ENCODE measurements at regions not wholly inside any gene's neighbourhood (a gene's known extent, or its start where the extent isn't known, plus 50 kb on each side); places are given as distances from the start of the nearest gene placed in this dataset.

DNA sequence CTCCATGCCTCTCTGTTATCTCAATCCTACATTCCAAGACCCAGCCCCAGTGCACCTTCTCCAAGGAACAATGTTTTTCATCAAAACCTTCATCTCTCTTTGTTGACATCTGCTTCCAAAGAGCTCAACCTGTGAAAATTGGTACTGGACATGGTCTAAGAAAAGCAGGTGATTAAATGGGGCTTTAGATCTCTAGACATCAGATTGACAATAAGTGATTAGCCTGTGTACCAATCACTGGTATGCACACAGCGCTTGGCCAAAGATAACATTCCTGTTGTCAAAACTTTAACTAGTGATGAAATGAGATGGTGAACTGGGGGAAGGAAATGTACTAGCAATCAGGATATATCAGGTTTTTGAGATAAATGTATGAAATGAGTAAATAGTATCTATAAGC lies 183.3 kb downstream of the TDRD15 start:
- no peak overlapping the region for H3K27ac ChIP-seq

GRCh38 chr2:21310493-21310892 lies 186.7 kb downstream of the TDRD15 start:
- Histone ChIP-seq H3K9me3 (replicated peaks) (no peaks in the 10 kb centered on the region), H3K27ac (no peak overlapping the region), H3K27me3 (replicated peaks) (no peaks in the 10 kb centered on the region), H3K4me3 (no peak overlapping the region), H3K36me3 (no peaks in the 10 kb centered on the region), H3K4me1 (replicated peaks) (no peaks in the 10 kb centered on the region)
- no peak for DNase-seq (ENCODE audit: low read depth in 1 of 2, low spot score in 2 of 2)

More for the DNA sequence above, 183.3 kb downstream of the TDRD15 start:
- Histone ChIP-seq H3K27me3 (replicated peaks) (no peaks in the 10 kb centered on the region), H3K9me3 (replicated peaks) (no peaks in the 10 kb centered on the region), H3K4me1 (replicated peaks) (peaks cover 7% of the 10 kb centered on the region; the same call in 1 of the 2 replicates), H3K36me3 (no peaks in the 10 kb centered on the region), H3K4me3 (no peak overlapping the region)
- no peak for DNase-seq (ENCODE audit: low read depth in 1 of 2, low spot score in 2 of 2)

- no peaks in the 10 kb centered on the region for H3K9me3 ChIP-seq (replicated peaks)
- H3K4me1 ChIP-seq (replicated peaks), result no peaks in the 10 kb centered on the region
- no peak for DNase-seq (ENCODE audit: low read depth in 1 of 2, low spot score in 2 of 2)
- H3K36me3 ChIP-seq, result no peaks in the 10 kb centered on the region
- H3K4me3 ChIP-seq, result no peak overlapping the region
- H3K27ac ChIP-seq, result no peak overlapping the region
- H3K27me3 ChIP-seq (replicated peaks), result no peaks in the 10 kb centered on the region
Observed at GRCh38 chr2:21314322-21314835, 190.6 kb downstream of the TDRD15 start.

DNA sequence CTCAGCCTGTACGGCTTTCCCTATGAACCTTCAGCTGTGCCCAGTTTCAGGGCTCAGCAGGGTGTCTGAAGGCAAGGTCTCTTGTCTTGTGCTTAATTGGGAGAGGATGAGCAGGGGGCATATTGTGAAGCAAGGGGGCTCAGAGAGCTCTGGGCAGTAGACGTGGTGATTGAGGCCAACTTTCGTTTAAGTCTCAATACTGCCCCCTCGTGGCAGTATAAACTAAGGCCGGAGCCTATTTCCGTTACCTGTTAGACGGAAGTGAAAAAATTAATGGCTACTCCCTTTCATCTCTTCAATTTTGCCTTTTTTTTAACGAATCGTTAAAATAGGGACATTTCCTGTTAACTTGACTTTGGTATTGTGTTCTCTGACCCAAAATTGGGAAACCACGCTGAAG lies 193.4 kb downstream of the TDRD15 start:
- Histone ChIP-seq H3K27ac (no peak overlapping the region), H3K9me3 (replicated peaks) (no peaks in the 10 kb centered on the region), H3K4me1 (replicated peaks) (no peaks in the 10 kb centered on the region), H3K36me3 (no peaks in the 10 kb centered on the region), H3K4me3 (no peak overlapping the region), H3K27me3 (replicated peaks) (no peaks in the 10 kb centered on the region)
- DNase-seq (ENCODE audit: low read depth in 1 of 2, low spot score in 2 of 2), result peak in 1 of 2 experiments; percentile 14

DNA sequence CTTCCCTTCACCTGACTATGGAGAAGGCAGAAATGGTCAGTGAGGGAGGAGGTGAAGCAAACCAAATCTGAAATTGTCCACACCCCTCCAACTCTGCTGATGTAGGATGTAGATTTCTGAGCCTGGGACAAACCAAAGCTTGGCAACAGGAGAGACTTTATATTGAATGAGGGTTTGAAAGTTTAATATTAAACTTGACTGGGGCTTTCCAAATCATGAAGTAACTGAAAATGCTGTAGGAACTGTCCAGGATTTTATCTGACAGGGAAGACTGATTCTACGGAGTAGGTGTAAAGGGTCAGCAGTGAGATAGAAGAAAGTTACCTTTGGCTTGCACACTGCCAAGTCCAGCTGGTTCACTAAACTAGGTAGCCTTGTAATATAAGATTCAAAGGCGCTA lies 194.5 kb downstream of the TDRD15 start:
- no peak for DNase-seq (ENCODE audit: low read depth in 1 of 2, low spot score in 2 of 2)
- no peaks in the 10 kb centered on the region for H3K9me3 ChIP-seq (replicated peaks)
- no peaks in the 10 kb centered on the region for H3K4me1 ChIP-seq (replicated peaks)
- no peaks in the 10 kb centered on the region for H3K27me3 ChIP-seq (replicated peaks)
- H3K36me3 ChIP-seq, result no peaks in the 10 kb centered on the region
- H3K27ac ChIP-seq, result no peak overlapping the region
- no peak overlapping the region for H3K4me3 ChIP-seq

- Histone ChIP-seq H3K9me3 (replicated peaks) (no peaks in the 10 kb centered on the region; the same call in 1 of the 2 replicates), H3K36me3 (no peaks in the 10 kb centered on the region), H3K27me3 (replicated peaks) (no peaks in the 10 kb centered on the region), H3K4me1 (replicated peaks) (no peaks in the 10 kb centered on the region), H3K4me3 (no peak overlapping the region), H3K27ac (no peak overlapping the region)
- no peak for DNase-seq (ENCODE audit: low read depth in 1 of 2, low spot score in 2 of 2)
Observed at GRCh38 chr2:21326152-21326551, 202.4 kb downstream of the TDRD15 start.

- DNase-seq (ENCODE audit: low read depth in 1 of 2, low spot score in 2 of 2), result no peak
- Histone ChIP-seq H3K4me1 (replicated peaks) (no peaks in the 10 kb centered on the region), H3K4me3 (no peak overlapping the region), H3K9me3 (replicated peaks) (no peaks in the 10 kb centered on the region; the same call in 1 of the 2 replicates), H3K27me3 (replicated peaks) (no peaks in the 10 kb centered on the region), H3K36me3 (no peaks in the 10 kb centered on the region), H3K27ac (no peak overlapping the region)
Observed at GRCh38 chr2:21328177-21328576, 204.4 kb downstream of the TDRD15 start.

DNA sequence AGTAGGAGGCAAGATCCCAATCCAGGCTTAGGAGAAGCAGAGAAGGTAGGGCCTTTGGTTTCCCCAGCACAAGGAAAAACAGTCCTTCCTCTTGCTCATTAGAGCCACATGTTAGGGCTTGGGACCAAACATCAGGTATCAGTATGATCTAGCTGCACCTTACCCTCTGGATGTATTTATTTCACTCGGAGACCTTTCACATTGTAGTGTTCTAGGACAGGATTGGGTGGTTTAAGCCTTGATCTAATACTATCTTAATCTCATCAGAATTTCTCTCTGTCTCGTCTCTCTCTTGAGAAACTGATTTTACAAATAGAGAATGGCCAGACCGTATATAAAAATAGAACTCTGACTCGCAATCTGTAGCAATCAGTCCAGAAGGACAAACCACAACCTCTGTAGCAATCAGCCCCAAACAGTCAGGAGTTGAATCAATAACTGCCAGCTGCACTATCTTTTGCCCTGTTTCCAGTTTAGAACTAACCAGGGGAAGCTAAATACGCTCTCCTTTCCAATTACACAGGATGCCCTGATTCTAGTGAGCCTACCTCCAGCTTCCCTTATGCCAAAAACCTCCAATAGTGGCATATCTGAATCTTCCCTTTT lies 207.1 kb downstream of the TDRD15 start:
- Histone ChIP-seq H3K27ac (no peak overlapping the region), H3K4me3 (no peak overlapping the region), H3K4me1 (replicated peaks) (no peaks in the 10 kb centered on the region), H3K9me3 (replicated peaks) (no peaks in the 10 kb centered on the region; the same call in 1 of the 2 replicates), H3K36me3 (no peaks in the 10 kb centered on the region), H3K27me3 (replicated peaks) (no peaks in the 10 kb centered on the region)
- no peak for DNase-seq (ENCODE audit: low read depth in 1 of 2, low spot score in 2 of 2)

DNA sequence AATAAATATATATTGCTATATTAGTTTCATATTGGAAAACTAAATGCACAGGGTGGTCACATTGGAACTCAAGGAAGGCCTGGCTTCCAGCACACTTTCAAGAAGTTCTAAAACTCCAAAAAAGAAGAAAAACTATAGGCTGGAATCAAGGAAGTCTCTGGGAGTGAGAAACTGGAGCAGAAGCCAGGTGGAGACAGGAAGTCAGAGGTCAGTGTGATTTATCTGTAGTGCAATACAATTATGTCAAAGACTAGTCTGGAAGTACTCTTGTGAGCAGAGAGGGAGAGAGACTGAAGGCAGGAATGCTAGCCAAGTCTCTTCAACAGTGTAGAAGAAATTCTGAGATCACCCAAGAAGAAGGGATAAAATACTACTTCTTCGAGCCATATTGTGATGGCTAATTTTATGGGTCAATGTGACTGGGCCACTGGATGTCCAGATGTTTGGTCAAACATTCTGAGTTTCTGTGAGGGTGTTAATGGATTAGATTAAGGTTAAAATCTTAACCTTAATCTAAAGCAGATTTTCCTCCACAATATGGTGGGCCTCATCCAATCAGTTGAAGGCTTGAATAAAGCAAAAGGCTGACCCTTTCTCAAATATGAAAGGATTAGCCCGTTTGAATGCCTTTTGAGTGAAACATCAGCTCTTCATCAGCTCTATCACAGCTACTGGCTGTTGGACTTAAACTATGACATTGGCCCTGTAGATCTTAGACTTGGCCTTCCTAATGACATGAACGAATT lies 208.0 kb downstream of the TDRD15 start:
- H3K27me3 ChIP-seq (replicated peaks), result no peaks in the 10 kb centered on the region
- no peak for DNase-seq (ENCODE audit: low read depth in 1 of 2, low spot score in 2 of 2)

DNA sequence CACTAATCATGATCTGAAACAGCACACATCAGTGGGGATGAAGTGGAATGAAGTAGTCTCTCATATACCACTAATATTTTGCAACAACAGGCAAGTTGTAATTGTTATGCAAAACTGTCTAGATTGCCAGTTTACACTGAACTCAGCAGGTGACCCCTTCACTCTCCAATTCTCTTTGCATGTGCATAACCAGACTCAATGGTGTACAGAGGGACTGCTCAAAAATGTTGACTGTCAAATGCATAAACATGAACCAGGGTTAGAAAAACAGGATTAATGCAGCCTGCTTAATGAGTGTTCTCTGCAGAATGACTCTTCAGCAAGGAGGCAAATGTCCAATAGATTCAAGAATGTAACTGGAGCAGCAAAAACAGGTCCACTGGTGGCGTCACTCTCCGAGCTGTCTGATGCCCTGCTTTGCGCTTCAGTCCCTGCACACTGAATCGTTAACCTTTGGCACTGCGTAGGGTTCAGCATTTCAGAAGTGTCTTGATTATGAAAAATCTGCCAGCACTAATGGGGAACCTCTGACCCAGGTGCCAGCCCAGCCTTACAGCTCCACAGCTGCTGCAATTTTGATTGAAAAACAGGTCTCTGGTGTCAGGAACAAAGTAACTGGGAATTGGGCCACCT lies 209.3 kb downstream of the TDRD15 start:
- no peak for DNase-seq (ENCODE audit: low read depth in 1 of 2, low spot score in 2 of 2)
- Histone ChIP-seq H3K4me3 (no peak overlapping the region), H3K4me1 (replicated peaks) (no peaks in the 10 kb centered on the region), H3K27ac (no peak overlapping the region), H3K9me3 (replicated peaks) (no peaks in the 10 kb centered on the region; the same call in 1 of the 2 replicates), H3K36me3 (no peaks in the 10 kb centered on the region), H3K27me3 (replicated peaks) (no peaks in the 10 kb centered on the region)

More for the DNA sequence above, 208.0 kb downstream of the TDRD15 start:
- Histone ChIP-seq H3K36me3 (no peaks in the 10 kb centered on the region), H3K4me3 (no peak overlapping the region), H3K4me1 (replicated peaks) (no peaks in the 10 kb centered on the region), H3K27ac (no peak overlapping the region), H3K9me3 (replicated peaks) (no peaks in the 10 kb centered on the region; the same call in 1 of the 2 replicates)

DNA sequence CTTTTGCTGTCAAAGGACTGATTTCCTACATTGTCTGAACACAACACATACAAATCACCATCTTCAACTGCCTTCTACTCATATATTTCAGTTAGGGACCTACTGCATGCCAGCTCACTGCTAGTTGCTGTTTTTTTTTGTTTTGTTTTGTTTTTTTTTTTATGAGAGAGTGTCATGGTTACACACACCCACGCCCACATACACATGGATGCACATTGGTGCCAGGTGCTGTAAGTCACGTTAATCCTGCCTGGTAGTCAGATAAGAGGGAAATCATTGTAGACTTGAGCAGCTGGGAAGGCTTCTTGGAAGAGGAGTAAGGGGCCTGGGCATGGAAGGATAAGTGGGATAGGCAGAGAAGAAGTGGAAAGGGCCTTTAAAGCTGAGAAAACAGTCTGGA lies 209.9 kb downstream of the TDRD15 start:
- no peaks in the 10 kb centered on the region; the same call in 1 of the 2 replicates for H3K9me3 ChIP-seq (replicated peaks)
- H3K36me3 ChIP-seq, result no peaks in the 10 kb centered on the region
- H3K27me3 ChIP-seq (replicated peaks), result no peaks in the 10 kb centered on the region
- H3K27ac ChIP-seq, result no peak overlapping the region
- H3K4me3 ChIP-seq, result no peak overlapping the region
- no peak for DNase-seq (ENCODE audit: low read depth in 1 of 2, low spot score in 2 of 2)
- H3K4me1 ChIP-seq (replicated peaks), result no peaks in the 10 kb centered on the region

DNA sequence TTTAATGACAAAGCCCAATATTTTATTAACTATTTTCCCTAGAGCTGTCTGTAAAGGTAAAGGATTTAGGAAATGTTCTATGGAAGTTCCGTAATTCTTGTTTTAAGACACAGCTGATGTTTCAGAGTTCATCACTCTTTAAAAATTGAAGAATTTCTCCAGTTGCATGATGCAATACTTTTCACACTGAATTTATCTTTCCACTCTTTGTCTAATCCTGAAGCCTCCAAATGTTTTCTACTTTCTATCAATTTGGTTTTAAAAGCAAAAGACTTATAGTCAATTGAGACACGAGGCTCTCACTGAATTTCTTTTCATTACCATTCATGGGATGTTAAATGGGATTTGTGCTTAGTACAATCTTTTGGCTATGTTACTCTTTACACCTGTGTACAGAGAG lies 223.2 kb downstream of the TDRD15 start:
- Histone ChIP-seq H3K9me3 (replicated peaks) (no peaks in the 10 kb centered on the region), H3K36me3 (no peaks in the 10 kb centered on the region), H3K27me3 (replicated peaks) (no peaks in the 10 kb centered on the region), H3K27ac (no peak overlapping the region), H3K4me1 (replicated peaks) (no peaks in the 10 kb centered on the region), H3K4me3 (no peak overlapping the region)
- no peak for DNase-seq (ENCODE audit: low read depth in 1 of 2, low spot score in 2 of 2)

DNA sequence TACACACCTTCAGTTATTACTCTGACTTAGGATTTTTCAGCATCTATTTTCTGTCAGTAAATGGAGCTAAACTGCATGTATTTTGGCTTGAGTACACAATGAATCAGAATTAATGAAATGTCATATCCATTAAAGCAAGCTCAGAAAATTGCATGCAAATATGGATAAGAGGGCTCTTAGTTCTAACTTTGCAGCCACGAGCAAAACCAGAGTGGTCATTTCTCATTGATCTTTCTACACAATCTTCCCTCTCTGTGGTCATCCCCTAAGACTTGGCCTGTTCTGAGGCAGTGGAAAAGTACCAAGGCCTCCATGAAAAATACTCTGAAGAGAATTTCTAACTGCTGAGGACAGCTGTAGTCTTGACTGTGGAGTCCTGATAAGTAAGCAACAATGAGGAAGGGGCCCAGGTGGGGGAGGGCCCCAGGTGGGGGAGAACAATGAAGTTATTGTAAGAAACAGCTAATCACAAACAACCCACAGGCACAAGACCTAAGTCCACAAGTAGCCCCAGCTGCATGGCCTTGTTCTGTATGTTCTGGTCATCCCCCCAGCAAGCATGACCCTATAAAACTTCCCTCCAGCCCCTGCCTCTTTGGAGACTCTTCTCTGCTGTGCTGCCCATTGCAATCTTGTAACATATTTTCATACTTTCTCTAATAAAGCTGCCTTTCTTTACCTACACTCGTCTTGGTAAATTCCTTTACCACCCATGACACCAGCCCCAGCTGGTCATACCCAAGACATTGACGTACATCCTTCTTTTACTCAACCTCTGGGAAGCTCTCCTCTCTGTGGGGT lies 230.3 kb downstream of the TDRD15 start:
- Histone ChIP-seq H3K27me3 (replicated peaks) (no peaks in the 10 kb centered on the region), H3K9me3 (replicated peaks) (no peaks in the 10 kb centered on the region; the same call in 1 of the 2 replicates), H3K4me1 (replicated peaks) (no peaks in the 10 kb centered on the region), H3K4me3 (no peak overlapping the region), H3K27ac (no peak overlapping the region), H3K36me3 (no peaks in the 10 kb centered on the region)
- DNase-seq (ENCODE audit: low read depth in 1 of 2, low spot score in 2 of 2), result no peak

All from SJSA1 (cell line).